ENCODE measurements at regions not wholly inside any gene's neighbourhood (a gene's known extent, or its start where the extent isn't known, plus 50 kb on each side); places are given as distances from the start of the nearest gene placed in this dataset.

DNA sequence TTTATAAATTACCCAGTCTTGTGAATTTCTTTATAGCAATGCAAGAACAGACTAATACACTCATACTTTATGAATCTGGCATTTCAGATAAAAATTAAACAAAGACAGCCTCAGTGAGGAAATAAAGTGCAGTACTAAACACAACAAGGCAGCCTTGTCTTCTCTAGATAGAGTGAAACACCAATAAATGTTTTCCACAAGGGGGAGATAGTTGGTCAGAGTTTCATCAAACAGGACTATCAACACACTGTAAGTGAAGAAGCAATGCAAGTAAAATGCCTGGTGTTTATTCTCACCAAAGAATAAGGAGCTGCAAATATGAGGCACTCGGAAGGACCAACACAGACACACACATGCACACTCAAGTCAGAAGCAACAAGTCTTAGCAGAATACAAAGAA lies 62.8 kb downstream of the FAM9B start:
- no peak for DNase-seq (ENCODE audit: low read depth in 2 of 2)

DNA sequence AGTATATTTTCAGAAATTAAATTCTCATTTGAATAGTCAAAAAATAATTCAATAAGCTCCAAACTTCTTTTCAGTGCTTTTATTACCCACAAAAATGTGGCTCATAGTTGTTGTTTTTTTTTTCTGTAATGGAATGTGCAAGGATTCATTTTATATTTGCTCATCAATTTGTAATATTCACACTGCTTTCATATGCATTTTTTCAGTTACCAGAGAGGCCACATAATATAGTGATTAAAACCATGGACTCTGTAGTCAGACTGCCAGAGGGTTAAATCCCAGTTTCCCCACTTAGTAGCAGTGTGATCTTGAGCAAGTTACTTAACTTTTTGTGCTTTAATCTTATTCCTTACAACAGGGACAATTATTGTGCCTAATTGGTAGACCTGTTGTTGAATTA lies 64.5 kb downstream of the FAM9B start:
- peak in 1 of 2 experiments; percentile 20 for DNase-seq (ENCODE audit: low read depth in 2 of 2)

DNA sequence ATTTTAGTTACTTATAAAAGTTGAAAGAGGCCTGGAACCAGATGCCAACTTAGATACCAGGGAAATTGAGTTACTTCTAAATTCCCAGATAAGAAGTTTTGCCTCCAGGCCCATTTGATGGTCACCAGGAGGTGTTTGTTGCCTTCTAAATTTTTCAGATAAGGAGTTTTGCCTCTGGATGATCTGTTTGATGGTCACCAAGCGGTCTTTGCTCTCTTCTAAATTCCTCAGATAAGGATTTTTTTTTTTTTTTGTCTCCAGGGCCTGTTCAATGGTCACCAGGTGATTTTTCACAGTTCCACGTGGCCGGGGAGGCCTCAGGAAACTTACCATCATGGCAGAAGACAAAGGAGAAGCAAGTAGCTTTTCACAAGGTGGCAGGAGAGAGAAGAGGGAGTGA lies 66.5 kb downstream of the FAM9B start:
- no peak for DNase-seq (ENCODE audit: low read depth in 2 of 2)

DNA sequence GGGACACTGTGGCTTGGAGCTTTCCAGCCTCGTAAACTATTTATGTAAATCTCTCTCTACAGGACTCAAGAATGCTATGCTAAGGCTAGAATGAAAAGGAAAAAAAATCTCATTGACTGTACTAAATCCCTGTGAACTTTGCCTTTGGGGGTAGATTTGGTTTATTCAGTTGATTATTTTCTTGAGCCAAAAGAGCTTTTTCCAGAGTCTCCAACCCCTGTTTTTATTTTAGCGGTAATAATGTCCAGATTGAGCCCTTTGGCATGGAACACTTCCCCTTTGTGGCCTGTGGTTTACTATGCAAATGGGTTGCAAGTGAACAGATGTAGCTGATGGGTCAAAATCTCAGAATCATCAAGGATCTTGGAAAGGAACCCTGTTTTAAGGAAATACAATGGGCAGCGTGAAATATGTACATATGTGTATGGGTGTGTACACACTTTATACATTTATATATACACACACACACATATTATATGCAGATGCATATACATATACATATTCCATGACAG lies 72.9 kb downstream of the FAM9B start:
- no peak for DNase-seq (ENCODE audit: low read depth in 2 of 2)

DNA sequence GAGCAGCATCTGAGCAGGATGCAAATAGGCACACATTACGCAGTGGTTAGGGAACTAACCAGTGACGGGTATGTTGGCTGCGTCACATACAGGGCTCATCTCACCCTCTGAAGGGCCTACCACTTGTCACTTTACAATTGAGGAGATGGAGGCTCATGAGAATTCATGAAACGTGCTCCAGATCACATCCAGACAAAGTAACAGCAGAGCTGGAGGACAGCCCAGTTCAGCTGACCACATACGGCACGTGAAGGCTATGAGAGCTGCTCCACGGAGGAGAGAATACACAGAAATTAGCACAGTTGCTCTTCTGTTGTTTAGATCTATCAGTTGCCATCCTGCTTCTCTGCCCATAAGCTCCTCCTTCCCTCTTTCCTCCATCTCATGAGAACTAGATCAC lies 78.4 kb downstream of the FAM9B start:
- DNase-seq (ENCODE audit: low read depth in 2 of 2): no peak

DNA sequence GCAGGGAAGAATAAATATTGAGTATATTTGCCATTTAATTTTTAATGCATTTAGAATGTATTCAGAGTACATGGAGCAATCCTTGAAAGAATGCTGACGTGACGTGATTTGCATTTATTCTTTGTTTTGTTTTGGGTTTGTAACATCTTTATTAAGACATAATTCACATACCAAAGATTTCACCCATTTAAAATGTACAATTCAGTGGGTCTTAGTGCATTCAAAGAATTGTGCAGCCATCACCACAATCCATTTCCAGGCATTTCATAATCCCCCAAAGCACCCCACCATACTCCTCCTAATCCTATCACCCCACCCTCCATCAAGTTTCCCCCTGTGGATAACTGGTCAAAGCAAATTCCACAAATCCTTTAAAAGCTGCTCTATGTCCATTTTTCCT lies 87.4 kb downstream of the FAM9B start:
- DNase-seq (ENCODE audit: low read depth in 2 of 2): no peak

DNA sequence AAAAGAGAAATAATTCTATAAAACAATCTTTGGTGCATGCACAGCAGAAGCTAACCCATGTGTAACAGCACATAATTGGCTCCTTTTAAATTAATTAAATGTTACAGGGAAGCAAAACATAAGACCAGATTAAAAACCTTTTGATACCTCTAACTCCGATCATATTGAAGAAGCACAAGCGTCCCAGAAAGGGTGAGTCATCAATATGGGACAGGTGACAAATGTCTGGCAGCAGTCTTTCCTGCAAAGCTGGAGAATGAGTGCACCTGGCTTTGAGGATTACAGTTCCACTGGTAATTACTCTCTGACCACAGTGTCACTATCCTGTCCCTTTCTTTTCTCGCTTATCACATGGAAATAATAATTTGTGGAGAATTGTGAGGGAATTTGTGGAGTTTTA lies 94.6 kb downstream of the FAM9B start:
- DNase-seq (ENCODE audit: low read depth in 2 of 2): no peak

DNA sequence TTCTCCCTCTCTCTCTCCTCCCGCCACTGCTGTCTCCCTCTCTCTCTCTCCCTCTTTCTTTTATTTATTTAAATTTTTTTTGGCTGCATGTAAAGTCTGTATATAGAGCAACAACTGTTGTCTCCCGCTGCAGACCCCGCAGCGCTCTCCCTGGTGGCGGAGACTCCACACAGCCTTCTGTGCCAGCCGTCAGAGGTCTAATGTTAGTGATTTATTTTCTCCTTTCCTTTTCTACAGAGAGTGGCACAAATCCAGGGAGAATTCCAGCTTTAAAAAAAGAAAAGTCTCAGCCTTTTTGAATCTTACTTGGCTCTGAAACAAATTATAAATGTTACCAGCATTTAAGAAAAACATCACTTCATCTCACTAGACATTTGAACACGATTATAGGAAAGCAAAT lies 106.2 kb downstream of the FAM9B start:
- no peak for DNase-seq (ENCODE audit: low read depth in 2 of 2)

DNA sequence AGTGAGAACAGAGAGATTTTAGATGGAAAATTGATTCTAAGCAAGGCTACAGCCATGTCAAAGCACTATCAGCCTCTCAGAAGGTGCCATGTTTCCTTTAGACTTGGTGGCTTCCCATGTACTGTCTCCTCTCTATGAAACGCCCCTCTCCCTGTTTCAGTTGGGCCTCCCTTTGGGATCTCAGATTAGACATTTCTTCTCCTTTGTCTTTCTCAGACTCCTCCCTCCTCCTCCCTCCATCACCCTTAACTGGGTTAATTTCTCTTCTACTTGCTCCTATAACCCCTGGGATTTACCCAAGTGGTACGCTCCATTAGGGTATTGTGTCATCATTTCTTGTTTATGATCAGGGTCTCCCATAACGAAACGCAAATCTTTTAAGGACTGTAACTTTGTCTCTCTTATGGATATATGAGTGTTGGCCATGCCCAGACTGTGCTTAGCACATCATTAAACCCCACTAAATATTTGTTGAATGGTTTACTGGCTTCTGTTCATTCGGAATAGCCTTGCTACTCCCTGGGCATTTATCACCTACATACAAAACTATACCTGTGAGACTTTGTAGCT lies 106.8 kb downstream of the FAM9B start:
- DNase-seq (ENCODE audit: low read depth in 2 of 2): no peak

DNA sequence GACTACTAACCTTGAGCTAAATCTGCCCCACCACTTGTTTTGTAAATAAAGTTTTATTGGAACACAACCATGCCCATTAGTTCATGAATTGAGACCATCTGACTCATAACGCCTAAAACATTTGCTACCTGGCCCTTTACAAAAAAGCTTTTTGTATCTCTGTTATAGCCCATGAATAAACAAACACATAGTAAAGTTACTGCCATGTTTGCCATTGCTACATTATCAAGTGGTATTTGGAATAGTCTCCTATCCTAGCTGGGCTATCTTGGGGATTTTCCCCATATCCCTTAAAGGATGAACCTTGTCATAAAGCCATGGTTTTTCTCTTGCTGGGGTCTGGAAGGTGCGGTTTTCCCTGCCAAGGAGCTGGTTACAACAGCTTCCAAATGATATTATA lies 112.3 kb downstream of the FAM9B start:
- DNase-seq (ENCODE audit: low read depth in 2 of 2): no peak

DNA sequence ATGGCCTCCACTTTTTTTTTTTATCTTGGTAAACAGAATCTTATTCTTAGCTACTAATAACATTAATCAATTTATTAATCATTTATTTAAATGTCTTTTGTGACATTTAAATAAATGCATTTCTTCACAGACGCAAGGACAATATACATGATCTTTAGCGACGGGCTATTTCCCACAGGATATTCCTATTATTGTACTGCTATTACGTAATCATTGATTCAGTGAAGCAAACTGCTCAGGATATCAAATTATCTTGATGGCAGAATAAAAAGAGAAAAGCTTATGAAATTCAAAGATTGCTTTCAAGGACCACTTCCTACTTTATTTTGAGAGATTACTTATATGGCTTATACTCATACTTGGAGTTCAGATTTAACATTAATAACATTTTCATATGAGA lies 114.1 kb downstream of the FAM9B start:
- no peak for DNase-seq (ENCODE audit: low read depth in 2 of 2)

DNA sequence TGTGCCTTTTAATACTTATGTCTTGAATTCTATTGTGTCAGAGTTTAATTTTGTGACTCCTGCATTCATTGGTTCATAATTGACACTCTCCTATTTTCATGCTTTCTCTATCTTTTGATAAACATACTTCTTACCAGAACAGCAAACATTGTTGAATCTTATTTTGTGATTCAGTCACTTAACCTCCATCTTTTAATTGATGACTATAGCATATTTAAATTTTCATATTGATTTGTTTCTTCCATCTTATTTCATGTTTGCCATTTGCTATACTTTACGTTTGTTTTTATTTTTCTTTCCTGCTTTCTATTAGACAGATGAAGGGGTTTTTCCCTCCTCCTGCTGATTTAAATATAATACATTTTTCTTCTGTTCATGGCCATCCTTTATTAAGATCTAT lies 115.5 kb upstream of the FAM9A start:
- DNase-seq (ENCODE audit: low read depth in 2 of 2): no peak

DNA sequence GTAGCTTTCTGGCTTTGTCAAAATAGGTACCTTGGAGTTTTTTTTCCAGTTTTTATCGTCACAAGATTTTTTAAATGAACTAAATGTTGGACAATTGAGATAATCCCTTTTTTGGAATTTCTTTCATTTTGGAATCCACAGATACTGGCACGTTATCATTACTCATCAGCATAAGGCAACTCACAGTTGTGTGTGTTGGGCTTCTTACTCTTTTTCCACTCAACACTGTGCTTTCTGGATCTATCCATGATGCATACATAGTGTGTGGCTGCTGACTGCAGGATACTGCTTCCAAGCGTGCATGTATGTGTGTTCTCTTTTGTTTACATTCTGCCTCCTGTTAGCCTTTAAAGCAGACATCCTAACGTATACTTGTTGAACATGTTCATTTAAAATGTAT lies 113.5 kb upstream of the FAM9A start:
- DNase-seq (ENCODE audit: low read depth in 2 of 2): no peak

DNA sequence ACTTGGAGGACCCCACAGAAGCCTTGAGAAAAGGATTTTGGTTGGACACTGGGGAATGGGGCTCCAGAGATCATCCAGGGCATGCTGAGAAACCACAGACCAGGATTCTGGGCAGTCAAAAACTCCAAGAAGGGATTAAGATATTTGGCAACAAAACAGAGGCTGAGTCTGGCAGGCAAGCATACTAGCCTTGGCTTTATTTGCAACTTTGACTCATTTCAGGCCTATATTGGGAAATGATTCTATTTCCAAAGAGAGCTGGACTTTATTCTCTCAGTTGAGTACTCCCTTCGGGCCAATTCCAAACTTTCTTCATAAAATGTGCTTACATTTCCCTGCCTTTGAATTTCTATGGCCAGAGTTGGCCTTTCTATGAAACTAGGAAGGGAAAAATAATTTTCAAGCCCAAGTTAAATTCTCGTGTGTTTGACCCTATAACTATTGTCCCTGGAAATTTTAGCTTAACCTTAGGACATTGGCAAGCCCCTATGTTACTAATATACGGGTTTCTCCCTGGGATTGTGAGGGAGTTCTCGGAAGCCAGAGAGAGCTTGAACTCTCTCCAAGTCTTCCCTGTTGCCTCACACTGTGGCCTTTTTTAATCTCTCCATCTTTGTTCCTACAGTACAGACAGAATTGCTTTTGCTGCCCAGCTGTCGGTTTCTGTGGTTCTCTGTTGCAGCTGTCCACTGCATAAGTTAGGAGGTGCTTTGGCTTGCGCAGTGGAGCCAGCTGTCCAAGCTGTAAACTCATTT lies 112.6 kb upstream of the FAM9A start:
- DNase-seq (ENCODE audit: low read depth in 2 of 2): peak; percentile 15

DNA sequence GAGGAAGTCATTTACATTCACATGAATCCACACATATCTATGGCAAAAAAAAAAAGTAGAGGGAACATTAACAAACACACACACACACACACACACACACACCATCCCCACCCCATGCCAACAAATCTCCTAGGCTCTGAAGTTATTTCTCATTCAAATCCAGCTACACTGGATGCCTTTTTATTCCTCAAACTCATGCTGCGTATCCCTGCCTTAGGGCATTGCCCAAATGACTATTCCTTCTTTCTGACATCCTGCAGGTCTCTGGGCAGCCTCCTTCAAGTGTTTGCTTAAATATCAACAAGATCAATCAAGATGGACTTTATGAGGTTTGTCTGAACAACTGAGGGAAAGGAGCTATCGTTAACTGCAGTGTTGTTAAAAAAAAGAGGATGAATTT lies 106.5 kb upstream of the FAM9A start:
- DNase-seq (ENCODE audit: low read depth in 2 of 2): no peak

DNA sequence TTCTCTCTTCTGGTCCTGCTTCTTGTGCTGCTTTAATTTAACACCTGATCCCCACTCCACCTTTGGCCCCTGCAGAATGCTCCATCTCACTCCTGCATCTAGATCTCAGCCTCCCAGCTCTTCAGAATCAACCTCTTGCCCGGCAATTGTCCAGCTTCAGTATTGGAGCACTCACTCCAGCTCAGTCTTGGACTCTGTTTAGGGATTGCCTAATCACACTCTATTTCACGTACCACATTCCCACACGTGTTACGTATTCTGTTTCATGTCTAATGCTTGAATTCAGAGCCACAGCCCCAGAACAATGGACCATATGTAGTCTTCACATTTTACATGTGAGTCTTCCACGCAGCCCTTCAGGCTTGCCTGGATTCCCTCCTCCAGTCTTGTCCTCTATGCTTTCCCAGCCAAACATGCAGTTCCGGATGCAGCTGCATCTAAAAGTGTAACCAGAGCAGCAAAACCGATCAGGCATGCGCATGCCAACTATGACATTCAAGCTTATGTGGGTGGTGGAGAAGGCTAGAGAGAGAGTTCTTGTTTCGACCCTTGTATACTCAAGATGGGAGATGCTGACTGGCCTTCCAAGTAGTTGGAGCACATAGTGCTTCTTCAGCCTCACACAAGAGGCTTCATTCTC lies 105.2 kb upstream of the FAM9A start:
- DNase-seq (ENCODE audit: low read depth in 2 of 2): no peak

DNA sequence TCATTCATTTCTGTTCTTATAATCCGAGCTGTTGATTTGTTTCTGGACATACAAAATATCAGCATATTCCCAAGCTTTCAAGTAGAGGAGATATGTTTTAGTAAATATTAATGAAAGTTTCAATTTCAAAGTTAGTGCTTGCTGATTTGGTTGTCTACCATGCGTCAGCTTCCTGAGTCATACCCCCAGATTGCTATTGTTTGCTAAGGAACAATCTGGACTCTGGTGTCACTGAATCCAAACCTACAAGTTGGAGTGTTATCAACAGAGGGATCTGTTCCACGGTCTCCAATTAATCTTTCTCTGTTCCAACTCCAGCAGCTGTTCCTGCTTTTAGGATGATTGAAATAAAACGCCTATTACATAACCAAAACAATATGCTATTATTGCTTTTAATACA lies 96.1 kb upstream of the FAM9A start:
- DNase-seq (ENCODE audit: low read depth in 2 of 2): no peak

DNA sequence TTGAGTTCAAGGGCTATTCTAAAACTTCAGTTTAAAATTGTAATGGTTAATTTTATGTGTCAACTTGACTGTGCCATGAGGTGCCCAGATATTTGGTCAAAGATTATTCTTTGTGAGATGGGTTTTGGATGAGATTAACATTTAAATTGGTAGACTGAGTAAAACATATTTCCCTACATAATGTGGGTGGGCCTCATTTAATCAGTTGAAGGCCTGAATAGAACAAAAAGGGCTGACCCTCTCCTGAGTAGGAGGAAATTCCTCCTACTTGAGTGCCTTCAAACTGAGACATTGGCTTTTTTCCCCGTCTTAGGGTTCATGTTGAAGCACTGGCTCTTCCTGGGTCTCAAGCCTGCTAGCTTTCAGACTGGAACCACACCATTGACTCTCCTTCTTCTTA lies 89.6 kb upstream of the FAM9A start:
- no peak for DNase-seq (ENCODE audit: low read depth in 2 of 2)

DNA sequence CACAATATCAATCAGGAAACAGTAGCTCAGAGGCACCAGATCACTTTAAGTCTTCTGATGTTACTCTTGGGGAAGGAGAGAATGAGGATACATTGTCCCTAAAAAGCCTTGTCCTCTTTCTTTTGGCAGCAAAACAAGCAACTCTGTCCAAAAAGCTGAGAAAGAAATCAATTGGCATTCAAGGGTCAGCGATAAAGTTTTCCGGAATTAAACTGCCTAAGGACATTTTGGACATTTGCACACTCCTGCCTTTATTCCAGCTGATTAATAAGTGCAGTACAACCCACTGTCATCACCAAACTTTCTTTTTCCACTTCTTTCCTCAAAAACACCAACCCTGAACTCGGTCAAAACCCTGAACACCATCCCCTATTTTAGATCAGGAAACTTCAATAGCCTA lies 85.8 kb upstream of the FAM9A start:
- no peak for DNase-seq (ENCODE audit: low read depth in 2 of 2)

DNA sequence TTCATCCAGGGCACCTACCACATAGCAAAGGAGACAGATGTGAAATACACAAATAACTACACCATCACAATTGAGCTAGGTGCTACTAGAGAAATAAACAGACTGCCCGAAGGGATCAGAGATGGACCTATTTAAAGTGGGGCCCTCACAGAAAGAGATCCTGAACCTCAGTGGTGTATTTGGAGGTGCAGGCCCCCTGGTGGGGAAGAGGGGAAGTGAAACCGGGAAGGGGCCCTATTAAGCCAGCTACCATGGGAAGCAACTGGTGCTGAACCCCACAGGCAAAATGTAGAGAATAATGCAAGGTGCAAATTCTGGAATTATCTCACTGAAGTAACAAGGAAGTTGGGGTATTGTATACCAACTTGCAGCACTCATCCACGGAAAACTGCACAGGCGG lies 78.6 kb upstream of the FAM9A start:
- DNase-seq (ENCODE audit: low read depth in 2 of 2): no peak

DNA sequence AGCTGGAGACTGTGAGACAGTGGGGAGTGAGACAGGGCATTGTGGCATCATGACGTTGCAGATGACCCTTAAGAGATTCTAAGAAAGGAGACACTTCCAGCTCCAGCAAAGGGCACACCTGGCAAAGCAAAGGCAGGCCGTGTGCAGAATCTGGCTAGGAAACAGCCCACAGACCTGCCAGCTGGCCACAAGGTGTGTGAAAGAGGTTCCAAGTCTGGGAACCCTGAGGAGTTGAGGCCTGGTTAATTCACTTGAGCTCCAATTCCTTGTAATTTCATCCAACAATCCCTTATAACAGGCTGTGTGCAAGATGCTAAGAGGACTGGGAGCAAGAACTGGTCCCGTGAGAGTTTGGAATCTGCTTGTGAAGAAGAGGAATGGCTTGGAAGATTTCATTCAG lies 72.8 kb upstream of the FAM9A start:
- no peak for DNase-seq (ENCODE audit: low read depth in 2 of 2)

DNA sequence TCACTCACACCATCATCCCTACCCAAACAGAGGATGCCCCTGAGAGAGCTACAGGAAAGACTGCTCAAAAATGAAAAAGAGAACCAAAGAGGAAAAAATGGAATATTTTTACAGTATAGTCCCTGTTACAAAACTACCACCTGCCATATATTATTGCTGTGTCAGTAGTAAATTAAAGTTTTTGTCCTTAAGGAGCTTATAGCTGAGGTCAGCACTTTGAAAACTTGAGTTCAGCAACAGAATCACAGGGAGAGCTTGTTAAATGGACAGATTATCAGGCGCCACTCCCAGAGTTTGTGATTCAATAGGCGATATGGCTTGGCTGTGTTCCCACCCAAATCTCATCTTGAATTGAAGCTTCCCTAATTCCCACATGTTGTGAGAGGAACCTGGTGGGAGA lies 71.9 kb upstream of the FAM9A start:
- no peak for DNase-seq (ENCODE audit: low read depth in 2 of 2)

DNA sequence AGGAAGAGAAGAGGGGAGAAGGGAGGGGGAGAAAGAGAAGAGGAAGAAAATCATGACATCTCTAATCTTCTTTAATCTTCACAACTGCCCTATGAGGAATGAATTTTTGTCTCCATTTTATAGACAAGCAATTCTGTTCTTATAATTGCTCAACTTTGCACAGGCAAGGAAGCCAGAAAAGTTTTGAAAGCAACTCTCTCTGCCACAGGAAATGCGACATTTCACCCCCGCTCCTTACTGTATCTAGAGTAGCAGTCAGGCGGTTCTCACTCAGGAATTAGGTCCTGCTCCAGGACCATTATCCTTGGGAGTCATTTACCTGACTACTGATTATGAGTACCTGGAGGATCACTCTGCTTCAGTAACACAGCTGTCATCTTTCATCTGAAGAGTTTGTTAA lies 69.2 kb upstream of the FAM9A start:
- no peak for DNase-seq (ENCODE audit: low read depth in 2 of 2)
